C4-2B (cell line): ENCODE measurements at regions not wholly inside any gene's neighbourhood (a gene's known extent, or its start where the extent isn't known, plus 50 kb on each side); places are given as distances from the start of the nearest gene placed in this dataset.

Experiments used
- H3K27ac ChIP-seq: fragments of 450-650 bp; 2 replicates; pipeline ENCODE4 v1.5.1; 2017
- ZFX ChIP-seq: fragments of 450-650 bp; IDR thresholded peaks from 2 replicates; pipeline ENCODE4 v1.6.1; 2017
- TF ChIP-seq, protein P1 (sequence below): fragments of 450-650 bp; conservative IDR thresholded peaks from 2 replicates; pipeline ENCODE4 v1.5.1; 2017; ENCODE audit warnings: mild to moderate bottlenecking

- no peak overlapping the region for H3K27ac ChIP-seq
- TF ChIP-seq, protein P1, sequence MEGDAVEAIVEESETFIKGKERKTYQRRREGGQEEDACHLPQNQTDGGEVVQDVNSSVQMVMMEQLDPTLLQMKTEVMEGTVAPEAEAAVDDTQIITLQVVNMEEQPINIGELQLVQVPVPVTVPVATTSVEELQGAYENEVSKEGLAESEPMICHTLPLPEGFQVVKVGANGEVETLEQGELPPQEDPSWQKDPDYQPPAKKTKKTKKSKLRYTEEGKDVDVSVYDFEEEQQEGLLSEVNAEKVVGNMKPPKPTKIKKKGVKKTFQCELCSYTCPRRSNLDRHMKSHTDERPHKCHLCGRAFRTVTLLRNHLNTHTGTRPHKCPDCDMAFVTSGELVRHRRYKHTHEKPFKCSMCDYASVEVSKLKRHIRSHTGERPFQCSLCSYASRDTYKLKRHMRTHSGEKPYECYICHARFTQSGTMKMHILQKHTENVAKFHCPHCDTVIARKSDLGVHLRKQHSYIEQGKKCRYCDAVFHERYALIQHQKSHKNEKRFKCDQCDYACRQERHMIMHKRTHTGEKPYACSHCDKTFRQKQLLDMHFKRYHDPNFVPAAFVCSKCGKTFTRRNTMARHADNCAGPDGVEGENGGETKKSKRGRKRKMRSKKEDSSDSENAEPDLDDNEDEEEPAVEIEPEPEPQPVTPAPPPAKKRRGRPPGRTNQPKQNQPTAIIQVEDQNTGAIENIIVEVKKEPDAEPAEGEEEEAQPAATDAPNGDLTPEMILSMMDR = no peak
- TF ChIP-seq ZFX = no peak
Measured at GRCh38 chr10:131426534-131426898, 115.0 kb upstream of the TCERG1L start.

DNA sequence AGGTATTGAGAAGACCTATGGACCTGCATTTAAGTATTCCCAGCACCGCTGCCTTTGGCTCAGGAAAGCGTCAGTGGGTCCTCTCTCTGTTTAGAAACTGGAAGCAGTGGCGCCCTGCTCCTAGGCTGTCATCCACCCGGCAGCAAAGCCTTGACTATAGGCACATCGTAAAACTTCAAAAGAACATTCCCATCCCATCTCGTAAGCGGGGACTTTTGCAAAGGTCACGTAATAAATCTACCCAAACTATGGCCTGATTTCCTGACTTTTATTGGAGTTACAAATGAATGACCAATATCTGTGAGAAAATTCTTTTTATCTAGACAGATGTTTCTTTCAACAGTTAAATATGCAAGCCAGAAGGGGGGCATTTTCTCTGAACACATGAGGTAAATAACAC lies 115.8 kb upstream of the TCERG1L start:
- no peak overlapping the region for H3K27ac ChIP-seq
- TF ChIP-seq ZFX = no peak
- TF ChIP-seq, protein P1 = no peak

DNA sequence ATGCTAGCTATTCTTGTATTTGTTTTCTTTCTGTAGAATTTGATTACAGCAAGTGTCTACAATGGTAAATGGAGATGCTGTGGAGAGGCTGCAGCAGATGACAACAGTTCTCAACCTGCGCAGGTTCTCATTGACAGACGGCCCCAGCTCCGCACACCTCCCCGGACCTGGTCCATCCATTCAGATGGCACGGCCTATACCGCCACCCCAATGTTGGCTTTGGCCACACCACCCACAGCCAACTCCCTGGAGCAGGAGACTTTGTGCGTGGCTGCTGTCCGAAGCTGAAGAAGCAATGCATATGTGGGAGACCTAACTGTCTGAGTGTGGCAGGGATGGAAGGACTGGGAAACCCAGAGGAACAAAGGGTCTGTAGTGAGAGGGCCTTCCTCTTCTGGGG lies 116.4 kb upstream of the TCERG1L start:
- H3K27ac ChIP-seq = no peak overlapping the region
- TF ChIP-seq ZFX = no peak
- TF ChIP-seq, protein P1 = no peak

DNA sequence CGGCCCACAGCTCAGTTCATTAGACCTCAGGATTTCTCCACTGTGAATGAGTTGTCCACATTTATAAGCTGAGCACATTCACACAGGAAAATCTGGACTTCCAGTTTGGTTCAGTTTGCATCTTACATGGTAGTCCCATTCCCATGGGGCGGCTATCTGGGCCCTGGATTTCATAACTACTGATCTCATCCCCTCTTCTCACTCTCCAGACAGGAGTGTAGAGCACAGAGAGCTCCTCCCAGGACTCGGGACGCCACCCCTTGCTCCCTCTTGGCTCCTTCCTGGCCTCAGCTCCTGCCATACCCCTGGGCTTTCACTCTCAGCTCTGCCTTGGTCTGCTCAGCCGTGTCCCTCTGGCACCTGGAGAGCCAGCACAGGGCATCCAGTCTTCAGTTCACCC lies 117.6 kb upstream of the TCERG1L start:
- TF ChIP-seq ZFX = no peak
- TF ChIP-seq, protein P1 = no peak
- H3K27ac ChIP-seq = no peak overlapping the region

- TF ChIP-seq ZFX = no peak
- TF ChIP-seq, protein P1 = no peak
Measured at GRCh38 chr10:131429942-131430341, 118.4 kb upstream of the TCERG1L start.

DNA sequence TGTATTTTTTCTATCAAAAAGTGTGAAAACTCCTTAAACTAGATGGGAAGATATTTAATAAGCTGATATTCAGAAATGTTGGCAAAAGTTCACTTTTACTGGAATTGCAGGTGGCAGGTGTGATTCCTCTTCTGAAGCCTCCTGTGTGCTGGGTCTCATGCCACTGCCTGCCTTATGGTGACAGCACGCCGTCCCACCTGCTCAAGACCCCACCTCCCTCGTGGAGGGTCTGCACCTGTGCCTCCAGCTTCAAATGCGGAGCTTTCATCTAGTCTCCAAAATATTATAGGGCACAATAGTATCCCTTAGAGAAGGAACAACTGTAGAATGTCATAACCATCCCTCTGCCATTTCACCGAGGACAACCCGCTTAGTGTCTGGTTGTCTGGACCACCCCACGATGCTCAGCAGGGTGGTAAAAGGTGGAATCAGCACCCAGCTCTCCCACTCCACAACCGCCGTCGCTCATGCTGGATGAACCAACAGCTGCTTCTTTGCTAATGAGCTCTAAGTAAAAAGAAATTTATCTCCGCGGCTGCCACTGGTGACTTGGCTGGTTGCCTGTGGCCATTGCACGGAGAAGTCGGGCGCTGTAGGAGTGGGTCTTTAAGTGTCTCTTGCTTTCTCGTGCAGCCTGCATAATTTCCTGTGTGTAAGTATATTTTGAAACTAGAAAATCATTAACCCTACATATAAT lies 119.3 kb upstream of the TCERG1L start:
- no peak for TF ChIP-seq ZFX
- TF ChIP-seq, protein P1 = no peak
- no peak overlapping the region for H3K27ac ChIP-seq

More at GRCh38 chr10:131429942-131430341, 118.4 kb upstream of the TCERG1L start:
- H3K27ac ChIP-seq = no peak overlapping the region

- no peak overlapping the region for H3K27ac ChIP-seq
- TF ChIP-seq, protein P1 = no peak
- no peak for TF ChIP-seq ZFX
Measured at GRCh38 chr10:131431533-131431932, 120.0 kb upstream of the TCERG1L start.
